ENCODE measurements at regions not wholly inside any gene's neighbourhood (a gene's known extent, or its start where the extent isn't known, plus 50 kb on each side); places are given as distances from the start of the nearest gene placed in this dataset.
"Not testable (repeated sequence)": the region's sequence is repeated elsewhere in the genome, so short reads cannot be mapped to it uniquely, and the experiment has no call there.

DNA sequence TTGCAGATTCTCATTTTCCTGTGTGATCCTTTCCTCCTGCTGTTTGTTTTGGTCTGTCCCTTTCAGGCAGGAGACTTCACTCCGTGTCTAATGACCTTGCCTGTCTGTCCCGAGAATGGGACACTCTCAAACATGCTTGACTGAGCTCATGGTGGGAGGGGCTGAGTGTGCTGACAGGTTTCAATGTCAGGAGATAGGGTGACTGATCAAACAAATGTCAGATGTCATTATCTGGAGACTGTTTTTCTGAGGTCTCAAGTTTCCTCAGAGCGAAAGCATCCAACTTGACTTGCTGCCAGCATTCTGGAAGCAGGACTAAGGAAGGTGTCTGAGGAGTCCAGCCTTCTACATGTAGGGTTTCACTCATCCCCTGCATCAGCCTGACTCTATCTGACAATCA lies 228.8 kb upstream of the KIAA1217 start:
- no peaks in the 10 kb centered on the region for H3K27me3 ChIP-seq
- no peak overlapping the region for H3K4me3 ChIP-seq
- no peaks in the 10 kb centered on the region for H3K9me3 ChIP-seq
- intact Hi-C loops (cut with DNase I; ENCODE audit: low total_unique reads) = no loop called here
- no peak overlapping the region for H3K27ac ChIP-seq
- no peaks in the 10 kb centered on the region for H3K36me3 ChIP-seq
- H3K4me1 ChIP-seq = no peaks in the 10 kb centered on the region
- no peak for DNase-seq (ENCODE audit: low spot score in 2 of 2)
- TF ChIP-seq POLR2AphosphoS5 (IDR thresholded peaks at IDR 0.05) (no peak), POLR2A (IDR thresholded peaks at IDR 0.05) (no peak)
- TF ChIP-seq, protein P1, sequence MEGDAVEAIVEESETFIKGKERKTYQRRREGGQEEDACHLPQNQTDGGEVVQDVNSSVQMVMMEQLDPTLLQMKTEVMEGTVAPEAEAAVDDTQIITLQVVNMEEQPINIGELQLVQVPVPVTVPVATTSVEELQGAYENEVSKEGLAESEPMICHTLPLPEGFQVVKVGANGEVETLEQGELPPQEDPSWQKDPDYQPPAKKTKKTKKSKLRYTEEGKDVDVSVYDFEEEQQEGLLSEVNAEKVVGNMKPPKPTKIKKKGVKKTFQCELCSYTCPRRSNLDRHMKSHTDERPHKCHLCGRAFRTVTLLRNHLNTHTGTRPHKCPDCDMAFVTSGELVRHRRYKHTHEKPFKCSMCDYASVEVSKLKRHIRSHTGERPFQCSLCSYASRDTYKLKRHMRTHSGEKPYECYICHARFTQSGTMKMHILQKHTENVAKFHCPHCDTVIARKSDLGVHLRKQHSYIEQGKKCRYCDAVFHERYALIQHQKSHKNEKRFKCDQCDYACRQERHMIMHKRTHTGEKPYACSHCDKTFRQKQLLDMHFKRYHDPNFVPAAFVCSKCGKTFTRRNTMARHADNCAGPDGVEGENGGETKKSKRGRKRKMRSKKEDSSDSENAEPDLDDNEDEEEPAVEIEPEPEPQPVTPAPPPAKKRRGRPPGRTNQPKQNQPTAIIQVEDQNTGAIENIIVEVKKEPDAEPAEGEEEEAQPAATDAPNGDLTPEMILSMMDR (IDR thresholded peaks at IDR 0.05) = no peak

- H3K27ac ChIP-seq = peak overlapping the region; percentile 15 to 36
- no peaks in the 10 kb centered on the region for H3K36me3 ChIP-seq
- no peak for DNase-seq (ENCODE audit: low spot score in 2 of 2)
- no peaks in the 10 kb centered on the region for H3K27me3 ChIP-seq
- intact Hi-C loops (cut with DNase I; ENCODE audit: low total_unique reads) = no loop called here
- no peak overlapping the region for H3K4me3 ChIP-seq
- H3K9me3 ChIP-seq = no peaks in the 10 kb centered on the region
- TF ChIP-seq, protein P1 (IDR thresholded peaks at IDR 0.05) = no peak
- TF ChIP-seq POLR2A (IDR thresholded peaks at IDR 0.05) (no peak), POLR2AphosphoS5 (IDR thresholded peaks at IDR 0.05) (no peak)
- no peaks in the 10 kb centered on the region for H3K4me1 ChIP-seq
Measured at GRCh38 chr10:23981520-23982309, 227.2 kb upstream of the KIAA1217 start.

DNA sequence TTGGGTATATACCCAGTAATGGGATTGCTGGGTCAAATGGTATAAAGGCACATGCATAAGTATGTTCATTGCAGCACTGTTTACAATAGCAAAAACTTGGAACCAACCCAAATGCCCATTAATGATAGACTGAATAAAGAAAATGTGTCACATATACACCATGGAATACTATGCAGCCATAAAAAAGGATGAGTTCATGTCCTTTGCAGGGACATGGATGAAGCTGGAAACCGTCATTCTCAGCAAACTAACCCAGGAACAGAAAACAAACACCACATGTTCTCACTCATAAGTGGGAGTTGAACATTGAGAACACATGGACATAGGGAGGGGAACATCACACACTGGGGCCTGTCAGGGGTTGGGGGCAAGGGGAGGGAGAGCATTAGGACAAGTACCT lies 224.5 kb upstream of the KIAA1217 start:
- intact Hi-C loops (cut with DNase I; ENCODE audit: low total_unique reads); H3K4me3 ChIP-seq; DNase-seq (ENCODE audit: low spot score in 2 of 2); H3K27me3 ChIP-seq; H3K4me1 ChIP-seq; H3K9me3 ChIP-seq; H3K27ac ChIP-seq; H3K36me3 ChIP-seq: not testable (repeated sequence)

GRCh38 chr10:23988006-23988405 lies 220.9 kb upstream of the KIAA1217 start:
- no peak overlapping the region for H3K4me3 ChIP-seq
- H3K4me1 ChIP-seq = no peaks in the 10 kb centered on the region
- H3K27me3 ChIP-seq = no peaks in the 10 kb centered on the region
- no peaks in the 10 kb centered on the region for H3K36me3 ChIP-seq
- no peak for TF ChIP-seq POLR2AphosphoS5 (IDR thresholded peaks at IDR 0.05)
- H3K27ac ChIP-seq = no peak overlapping the region
- no peaks in the 10 kb centered on the region for H3K9me3 ChIP-seq
- intact Hi-C loops (cut with DNase I; ENCODE audit: low total_unique reads) = no loop called here
- no peak for DNase-seq (ENCODE audit: low spot score in 2 of 2)

- intact Hi-C loops (cut with DNase I; ENCODE audit: low total_unique reads) = loop anchor here (10.0 kb wide), 1 partner anchor 210 kb away; the partner anchor contains the start of gene KIAA1217
- TF ChIP-seq POLR2AphosphoS5 (IDR thresholded peaks at IDR 0.05) (peak in 1 of 3 donors; percentile 37), POLR2A (IDR thresholded peaks at IDR 0.05) (no peak)
- TF ChIP-seq, protein P1 (IDR thresholded peaks at IDR 0.05) = peak; percentile 80 to 96 (median 90)
- H3K4me3 ChIP-seq = no peak overlapping the region
- DNase-seq (ENCODE audit: low spot score in 2 of 2) = peak; percentile 55 to 67
- H3K9me3 ChIP-seq = no peaks in the 10 kb centered on the region
- H3K4me1 ChIP-seq = no peaks in the 10 kb centered on the region
- no peaks in the 10 kb centered on the region for H3K36me3 ChIP-seq
- no peaks in the 10 kb centered on the region for H3K27me3 ChIP-seq
- no peak overlapping the region for H3K27ac ChIP-seq
Measured at GRCh38 chr10:23994459-23995046, 214.4 kb upstream of the KIAA1217 start.

DNA sequence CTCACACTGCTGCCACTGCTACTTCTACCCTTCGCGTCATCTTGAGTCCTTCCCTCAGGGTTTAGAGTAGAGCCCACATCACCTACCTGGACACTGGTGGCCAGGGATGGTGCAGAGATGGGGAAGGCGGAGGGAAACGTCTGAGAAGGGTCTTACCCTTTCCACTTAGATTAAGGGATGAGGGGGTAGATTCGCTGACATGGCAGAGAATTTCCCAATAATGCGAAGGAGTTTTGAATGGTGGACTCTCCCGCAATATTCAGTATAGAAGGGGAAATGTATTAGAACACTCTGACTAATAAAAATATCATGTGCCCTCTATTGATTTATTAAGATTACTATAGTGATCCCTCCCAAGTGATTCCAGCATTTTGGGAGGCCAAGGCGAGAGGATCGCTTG lies 209.5 kb upstream of the KIAA1217 start:
- H3K4me1 ChIP-seq = no peaks in the 10 kb centered on the region
- no peak for TF ChIP-seq POLR2AphosphoS5 (IDR thresholded peaks at IDR 0.05)
- TF ChIP-seq, protein P1 (IDR thresholded peaks at IDR 0.05) = no peak
- no peak for TF ChIP-seq POLR2A (IDR thresholded peaks at IDR 0.05)
- H3K4me3 ChIP-seq = no peak overlapping the region
- no peak for DNase-seq (ENCODE audit: low spot score in 2 of 2)
- H3K27me3 ChIP-seq = no peaks in the 10 kb centered on the region
- no peaks in the 10 kb centered on the region for H3K36me3 ChIP-seq
- intact Hi-C loops (cut with DNase I; ENCODE audit: low total_unique reads) = loop anchor here (10.0 kb wide), 1 partner anchor 205 kb away; the partner anchor contains the start of gene KIAA1217
- no peaks in the 10 kb centered on the region for H3K9me3 ChIP-seq
- H3K27ac ChIP-seq = no peak overlapping the region
